ENCODE measurements at regions not wholly inside any gene's neighbourhood (a gene's known extent, or its start where the extent isn't known, plus 50 kb on each side); places are given as distances from the start of the nearest gene placed in this dataset.

DNA sequence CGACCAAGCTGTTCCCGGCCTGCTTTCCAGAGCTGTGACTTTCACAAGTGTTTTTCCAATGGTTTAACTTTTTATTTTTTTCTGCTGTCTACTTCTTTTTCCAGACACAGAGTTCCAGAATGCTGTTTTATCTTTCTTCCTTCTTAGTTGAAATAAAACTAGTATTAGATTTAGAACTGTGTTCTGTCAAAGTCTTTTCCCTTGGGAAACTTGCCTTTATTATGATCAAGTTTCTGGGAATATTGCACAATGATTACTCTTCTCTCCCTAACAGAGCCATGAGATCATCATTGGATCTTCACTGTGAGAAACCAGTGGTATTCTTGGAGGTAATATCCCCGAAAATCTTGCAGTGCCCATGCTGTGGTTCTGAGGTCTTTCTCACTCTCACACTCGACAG, 104.9 kb upstream of the KCND2 start:
- H3K79me2 ChIP-seq (ENCODE audit: low read length): no peaks in the 10 kb centered on the region

DNA sequence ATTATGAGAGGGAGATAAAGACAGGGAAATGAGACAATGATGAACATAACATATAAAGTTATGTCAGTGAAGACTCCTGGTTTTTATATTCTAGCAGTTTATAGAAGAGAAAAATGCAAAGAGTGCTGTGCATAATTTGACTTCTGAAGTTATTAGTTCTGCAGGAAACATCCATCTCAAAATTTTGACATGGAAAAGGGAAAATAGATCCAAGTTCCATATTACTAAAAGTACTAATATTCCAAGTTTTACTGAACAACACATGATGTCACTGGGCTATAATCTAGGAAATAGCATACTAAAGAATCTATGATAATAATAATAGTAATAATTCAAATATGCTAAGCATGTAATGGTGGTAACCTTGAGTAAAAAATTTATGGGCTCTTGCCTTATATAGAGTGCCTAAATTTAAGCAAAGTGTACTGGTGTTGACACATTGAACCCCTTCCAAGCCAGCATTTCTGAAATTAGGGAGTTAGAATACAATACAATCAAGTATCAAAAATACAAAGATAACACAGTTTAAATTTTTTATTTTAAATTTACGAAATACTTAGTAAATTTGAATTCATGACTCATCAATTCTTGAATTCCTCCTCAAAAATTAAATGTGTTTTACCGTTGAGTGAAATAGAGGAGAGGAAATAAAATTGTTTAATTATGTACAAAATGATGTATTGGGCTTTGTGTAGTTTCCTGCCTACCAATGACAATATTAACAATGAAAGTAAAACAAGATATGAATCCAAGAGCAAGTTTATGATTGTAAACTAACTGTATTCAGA, 102.8 kb upstream of the KCND2 start:
- Histone ChIP-seq H3K27ac (ENCODE audit: low read length) (no peak overlapping the region), H3K27me3 (ENCODE audit: low read depth, low read length) (no peaks in the 10 kb centered on the region), H3K4me3 (ENCODE audit: low read length) (no peak overlapping the region), H4K20me1 (ENCODE audit: insufficient read depth, low read length) (no peaks in the 10 kb centered on the region), H3K4me2 (ENCODE audit: low read length) (no peak overlapping the region), H3K79me2 (ENCODE audit: low read length) (no peaks in the 10 kb centered on the region), H3K36me3 (replicated peaks; ENCODE audit: low read depth, low read length) (no peaks in the 10 kb centered on the region), H2AFZ (ENCODE audit: low read depth, low read length) (no peak overlapping the region), H3K4me1 (ENCODE audit: low read length) (no peaks in the 10 kb centered on the region), H3K9me3 (ENCODE audit: insufficient read depth, low read length) (no peaks in the 10 kb centered on the region), H3K9ac (ENCODE audit: low read length) (no peak overlapping the region)
- no peak for TF ChIP-seq EZH2phosphoT487 (IDR thresholded peaks at IDR 0.05; ENCODE audit: low read depth)
- TF ChIP-seq, protein P1, sequence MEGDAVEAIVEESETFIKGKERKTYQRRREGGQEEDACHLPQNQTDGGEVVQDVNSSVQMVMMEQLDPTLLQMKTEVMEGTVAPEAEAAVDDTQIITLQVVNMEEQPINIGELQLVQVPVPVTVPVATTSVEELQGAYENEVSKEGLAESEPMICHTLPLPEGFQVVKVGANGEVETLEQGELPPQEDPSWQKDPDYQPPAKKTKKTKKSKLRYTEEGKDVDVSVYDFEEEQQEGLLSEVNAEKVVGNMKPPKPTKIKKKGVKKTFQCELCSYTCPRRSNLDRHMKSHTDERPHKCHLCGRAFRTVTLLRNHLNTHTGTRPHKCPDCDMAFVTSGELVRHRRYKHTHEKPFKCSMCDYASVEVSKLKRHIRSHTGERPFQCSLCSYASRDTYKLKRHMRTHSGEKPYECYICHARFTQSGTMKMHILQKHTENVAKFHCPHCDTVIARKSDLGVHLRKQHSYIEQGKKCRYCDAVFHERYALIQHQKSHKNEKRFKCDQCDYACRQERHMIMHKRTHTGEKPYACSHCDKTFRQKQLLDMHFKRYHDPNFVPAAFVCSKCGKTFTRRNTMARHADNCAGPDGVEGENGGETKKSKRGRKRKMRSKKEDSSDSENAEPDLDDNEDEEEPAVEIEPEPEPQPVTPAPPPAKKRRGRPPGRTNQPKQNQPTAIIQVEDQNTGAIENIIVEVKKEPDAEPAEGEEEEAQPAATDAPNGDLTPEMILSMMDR (IDR thresholded peaks at IDR 0.05; ENCODE audit: low read depth, low read length): no peak

More for the DNA sequence above, 104.9 kb upstream of the KCND2 start:
- Histone ChIP-seq H4K20me1 (ENCODE audit: insufficient read depth, low read length) (no peaks in the 10 kb centered on the region), H3K27me3 (ENCODE audit: low read depth, low read length) (no peaks in the 10 kb centered on the region), H3K4me2 (ENCODE audit: low read length) (no peak overlapping the region), H3K27ac (ENCODE audit: low read length) (no peak overlapping the region), H3K9me3 (ENCODE audit: insufficient read depth, low read length) (no peaks in the 10 kb centered on the region), H2AFZ (ENCODE audit: low read depth, low read length) (no peak overlapping the region), H3K36me3 (replicated peaks; ENCODE audit: low read depth, low read length) (no peaks in the 10 kb centered on the region), H3K4me1 (ENCODE audit: low read length) (no peaks in the 10 kb centered on the region), H3K9ac (ENCODE audit: low read length) (no peak overlapping the region), H3K4me3 (ENCODE audit: low read length) (no peak overlapping the region)
- TF ChIP-seq, protein P1 (IDR thresholded peaks at IDR 0.05; ENCODE audit: low read depth, low read length): no peak
- no peak for TF ChIP-seq EZH2phosphoT487 (IDR thresholded peaks at IDR 0.05; ENCODE audit: low read depth)

DNA sequence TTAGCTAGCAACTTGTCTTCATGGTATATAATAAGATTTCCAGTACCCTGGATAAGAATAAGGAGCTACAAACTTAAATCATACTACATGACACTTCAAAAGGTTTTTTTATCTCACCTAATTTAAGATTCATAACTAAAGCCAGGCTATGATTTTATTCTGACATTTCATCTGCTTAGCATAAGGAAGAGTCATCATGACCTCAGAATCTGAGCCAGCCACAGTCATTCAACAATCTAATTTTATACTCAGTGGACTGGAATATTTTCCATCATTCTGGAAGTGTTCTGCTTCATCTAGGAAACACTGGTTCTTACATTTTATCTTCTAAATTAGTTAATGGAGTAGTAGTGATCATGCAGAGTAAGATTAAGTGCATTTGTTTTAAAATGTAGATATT, 102.1 kb upstream of the KCND2 start:
- Histone ChIP-seq H3K79me2 (ENCODE audit: low read length) (no peaks in the 10 kb centered on the region), H3K4me2 (ENCODE audit: low read length) (no peak overlapping the region), H3K27ac (ENCODE audit: low read length) (no peak overlapping the region), H3K36me3 (replicated peaks; ENCODE audit: low read depth, low read length) (no peaks in the 10 kb centered on the region), H4K20me1 (ENCODE audit: insufficient read depth, low read length) (no peaks in the 10 kb centered on the region), H3K4me3 (ENCODE audit: low read length) (no peak overlapping the region), H2AFZ (ENCODE audit: low read depth, low read length) (no peak overlapping the region), H3K27me3 (ENCODE audit: low read depth, low read length) (no peaks in the 10 kb centered on the region), H3K9ac (ENCODE audit: low read length) (no peak overlapping the region), H3K9me3 (ENCODE audit: insufficient read depth, low read length) (no peaks in the 10 kb centered on the region), H3K4me1 (ENCODE audit: low read length) (no peaks in the 10 kb centered on the region)
- no peak for TF ChIP-seq EZH2phosphoT487 (IDR thresholded peaks at IDR 0.05; ENCODE audit: low read depth)
- TF ChIP-seq, protein P1 (IDR thresholded peaks at IDR 0.05; ENCODE audit: low read depth, low read length): no peak

DNA sequence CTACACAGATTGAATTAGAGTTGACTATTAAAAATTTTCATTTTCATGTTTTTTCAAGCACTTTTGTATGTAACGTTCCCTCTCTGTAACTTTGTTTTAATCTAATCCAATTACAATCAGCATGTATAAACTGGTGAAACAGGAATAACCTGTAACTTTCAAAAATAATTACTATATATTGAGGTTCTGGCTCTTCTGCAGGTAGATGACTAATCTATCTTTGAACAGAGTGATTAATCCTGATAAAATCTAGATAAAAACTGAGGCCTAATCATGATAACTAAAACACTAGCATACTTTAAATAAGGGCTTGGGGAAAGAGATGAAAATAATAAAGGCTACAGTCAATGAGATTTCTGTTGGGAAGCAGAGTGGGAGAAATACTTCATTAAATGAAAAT, 101.6 kb upstream of the KCND2 start:
- TF ChIP-seq, protein P1 (IDR thresholded peaks at IDR 0.05; ENCODE audit: low read depth, low read length): no peak
- no peak for TF ChIP-seq EZH2phosphoT487 (IDR thresholded peaks at IDR 0.05; ENCODE audit: low read depth)
- no peak overlapping the region for H3K4me3 ChIP-seq (ENCODE audit: low read length)
- no peak overlapping the region for H2AFZ ChIP-seq (ENCODE audit: low read depth, low read length)
- no peaks in the 10 kb centered on the region for H3K79me2 ChIP-seq (ENCODE audit: low read length)
- no peaks in the 10 kb centered on the region for H3K36me3 ChIP-seq (replicated peaks; ENCODE audit: low read depth, low read length)
- H3K4me2 ChIP-seq (ENCODE audit: low read length): no peak overlapping the region
- H3K9me3 ChIP-seq (ENCODE audit: insufficient read depth, low read length): no peaks in the 10 kb centered on the region
- H3K27ac ChIP-seq (ENCODE audit: low read length): no peak overlapping the region
- H3K27me3 ChIP-seq (ENCODE audit: low read depth, low read length): no peaks in the 10 kb centered on the region
- H3K9ac ChIP-seq (ENCODE audit: low read length): no peak overlapping the region
- no peaks in the 10 kb centered on the region for H3K4me1 ChIP-seq (ENCODE audit: low read length)
- no peaks in the 10 kb centered on the region for H4K20me1 ChIP-seq (ENCODE audit: insufficient read depth, low read length)

All from OCI-LY3 (cell line).